ENCODE measurements at regions not wholly inside any gene's neighbourhood (a gene's known extent, or its start where the extent isn't known, plus 50 kb on each side); places are given as distances from the start of the nearest gene placed in this dataset.

- no peak overlapping the region for H3K27ac Mint-ChIP-seq
- H3K4me1 Mint-ChIP-seq = no peaks in the 10 kb centered on the region
- no peaks in the 10 kb centered on the region for H3K27me3 Mint-ChIP-seq
- no peaks in the 10 kb centered on the region for H3K9me3 Mint-ChIP-seq
- no peaks in the 10 kb centered on the region for H3K36me3 Mint-ChIP-seq
- no peak overlapping the region for H3K4me3 Mint-ChIP-seq
Observed at GRCh38 chr10:131016556-131016955, 295.0 kb downstream of the TCERG1L start.

DNA sequence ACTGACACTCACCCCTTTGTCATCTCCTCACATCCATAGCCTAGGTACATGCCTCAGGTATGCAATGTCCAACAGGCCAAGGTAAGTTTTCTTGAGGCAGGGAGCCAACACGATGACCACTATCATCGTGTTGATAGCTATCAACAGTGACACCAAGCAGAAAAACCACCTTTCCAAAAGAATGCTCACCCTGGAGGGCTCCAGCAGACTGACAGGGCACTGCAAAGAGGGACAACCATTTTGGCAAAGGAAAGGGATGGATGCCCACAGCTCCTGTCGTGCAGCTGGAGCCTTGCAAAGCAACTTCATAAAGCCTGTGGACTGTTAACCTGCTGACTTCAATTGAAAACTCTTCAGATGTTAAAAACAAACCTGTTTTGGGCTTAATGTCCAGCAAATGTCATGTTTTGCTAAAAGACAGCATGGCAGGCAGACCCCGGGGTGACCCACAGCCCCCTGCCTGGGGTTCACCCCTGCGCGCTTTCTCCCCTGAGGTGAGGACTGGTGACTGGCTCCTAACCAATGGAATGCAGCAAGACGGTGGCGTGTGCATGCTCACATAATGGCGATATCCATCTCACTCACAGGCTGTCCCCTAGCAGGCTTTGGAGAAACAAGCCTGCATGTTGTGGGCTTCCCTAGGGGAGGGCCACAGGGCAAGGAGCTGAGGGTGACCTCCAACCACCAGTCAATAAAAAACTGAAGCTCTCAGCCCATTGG, 293.8 kb downstream of the TCERG1L start:
- Mint-ChIP-seq H3K4me1 (no peaks in the 10 kb centered on the region), H3K27me3 (no peaks in the 10 kb centered on the region), H3K27ac (no peak overlapping the region), H3K36me3 (no peaks in the 10 kb centered on the region), H3K9me3 (no peaks in the 10 kb centered on the region), H3K4me3 (no peak overlapping the region)

DNA sequence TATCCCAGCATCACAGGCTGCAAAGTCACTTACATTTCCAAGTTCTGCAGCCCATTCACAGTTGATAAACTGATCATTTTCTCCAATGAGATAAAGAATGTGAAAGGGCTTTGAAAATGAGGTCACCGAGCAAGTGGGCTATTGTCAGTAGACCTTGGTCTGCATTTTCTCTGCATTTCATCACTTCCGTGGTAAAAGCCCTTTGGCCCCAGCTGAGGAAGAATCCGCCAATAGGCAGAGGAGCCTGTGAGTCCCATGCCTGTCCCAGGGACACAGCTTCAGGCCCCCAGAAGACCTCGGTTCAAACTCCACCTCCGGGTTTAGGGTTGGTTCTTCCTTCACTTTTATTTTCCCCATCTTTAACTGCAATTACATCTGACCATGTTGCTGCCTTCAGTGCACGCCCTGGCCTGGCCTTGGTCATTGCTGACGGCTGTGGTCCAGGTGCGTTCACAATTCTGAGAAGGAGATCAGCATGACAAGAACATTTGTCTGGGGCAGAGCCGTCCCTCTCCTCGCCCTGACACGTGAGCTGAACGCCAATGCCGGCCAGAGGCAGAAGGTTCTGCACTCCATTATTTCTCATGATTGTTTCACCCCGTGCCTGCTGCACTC, 292.5 kb downstream of the TCERG1L start:
- Mint-ChIP-seq H3K36me3 (no peaks in the 10 kb centered on the region), H3K27me3 (no peaks in the 10 kb centered on the region), H3K4me3 (no peak overlapping the region), H3K27ac (no peak overlapping the region), H3K4me1 (no peaks in the 10 kb centered on the region), H3K9me3 (no peaks in the 10 kb centered on the region)

DNA sequence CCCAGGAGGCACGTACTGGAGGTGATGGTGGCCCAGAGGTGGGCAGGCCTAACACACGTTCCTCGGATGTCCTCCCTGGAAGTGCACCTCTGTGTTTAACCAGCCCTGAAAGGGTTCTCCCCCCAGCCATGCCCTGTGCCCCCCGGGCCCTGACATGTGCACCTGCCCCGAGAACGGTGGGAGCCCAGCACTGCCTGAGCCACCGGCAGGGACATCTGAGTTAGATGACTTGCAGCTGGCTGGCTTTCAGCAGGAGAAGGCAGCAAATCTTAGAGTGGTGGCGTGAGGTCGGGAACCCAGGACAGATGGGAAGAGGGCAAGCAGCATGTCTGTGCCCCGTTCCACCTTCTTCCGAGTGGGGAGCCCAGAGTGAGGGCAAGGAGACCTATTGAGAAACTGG, 291.8 kb downstream of the TCERG1L start:
- Mint-ChIP-seq H3K4me1 (no peaks in the 10 kb centered on the region), H3K27me3 (no peaks in the 10 kb centered on the region), H3K27ac (no peak overlapping the region), H3K36me3 (no peaks in the 10 kb centered on the region), H3K9me3 (no peaks in the 10 kb centered on the region), H3K4me3 (no peak overlapping the region)

DNA sequence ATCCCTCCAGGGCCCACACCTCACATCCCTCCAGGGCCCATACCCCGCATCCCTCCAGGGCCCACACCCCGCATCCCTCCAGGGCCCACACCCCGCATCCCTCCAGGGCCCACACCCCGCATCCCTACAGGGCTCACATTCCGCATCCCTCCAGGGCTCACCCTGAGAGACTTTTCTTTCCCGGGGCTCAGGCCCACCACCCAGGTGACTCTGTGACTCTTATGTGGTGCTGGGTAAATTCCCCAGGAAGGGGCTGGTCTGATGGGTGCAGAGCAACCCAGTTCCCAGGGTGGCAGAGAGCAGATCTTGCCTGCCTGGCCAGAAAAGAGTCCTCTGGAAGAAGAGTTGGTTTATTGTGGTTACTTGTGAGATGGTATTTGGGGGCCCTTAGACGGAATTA, 290.7 kb downstream of the TCERG1L start:
- no peak overlapping the region for H3K4me3 Mint-ChIP-seq
- H3K27me3 Mint-ChIP-seq = no peaks in the 10 kb centered on the region
- no peak overlapping the region for H3K27ac Mint-ChIP-seq

GRCh38 chr10:131021246-131021895, 290.1 kb downstream of the TCERG1L start:
- H3K27ac Mint-ChIP-seq = no peak overlapping the region

More for the DNA sequence above, 290.7 kb downstream of the TCERG1L start:
- no peaks in the 10 kb centered on the region for H3K36me3 Mint-ChIP-seq
- no peaks in the 10 kb centered on the region for H3K4me1 Mint-ChIP-seq
- no peaks in the 10 kb centered on the region for H3K9me3 Mint-ChIP-seq

DNA sequence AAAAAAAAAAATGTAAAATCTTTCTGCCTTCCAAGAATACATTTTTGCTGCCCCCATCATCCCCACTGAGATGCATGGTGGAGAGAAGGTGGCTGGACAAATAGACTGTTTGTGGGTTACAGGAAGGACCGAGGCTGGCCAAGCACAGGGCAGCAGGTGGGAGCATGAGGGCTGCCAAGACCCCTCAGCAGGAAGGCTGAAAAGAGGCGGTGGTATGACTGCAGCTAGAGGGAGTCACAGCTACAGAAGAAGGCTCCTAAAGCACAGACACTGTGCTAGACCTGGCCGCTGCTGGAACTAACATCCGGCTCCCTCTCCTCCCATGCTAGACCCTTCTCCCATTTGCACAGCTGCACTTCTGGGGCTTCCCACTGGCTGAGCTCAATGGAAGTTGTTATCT, 289.6 kb downstream of the TCERG1L start:
- no peaks in the 10 kb centered on the region for H3K36me3 Mint-ChIP-seq
- no peaks in the 10 kb centered on the region for H3K9me3 Mint-ChIP-seq
- H3K27ac Mint-ChIP-seq = no peak overlapping the region
- no peak overlapping the region for H3K4me3 Mint-ChIP-seq
- no peaks in the 10 kb centered on the region for H3K4me1 Mint-ChIP-seq
- H3K27me3 Mint-ChIP-seq = no peaks in the 10 kb centered on the region

More at GRCh38 chr10:131021246-131021895, 290.1 kb downstream of the TCERG1L start:
- Mint-ChIP-seq H3K4me1 (no peaks in the 10 kb centered on the region), H3K4me3 (no peak overlapping the region), H3K27me3 (no peaks in the 10 kb centered on the region), H3K9me3 (no peaks in the 10 kb centered on the region), H3K36me3 (no peaks in the 10 kb centered on the region)

GRCh38 chr10:131022369-131022768, 289.2 kb downstream of the TCERG1L start:
- H3K4me3 Mint-ChIP-seq = no peak overlapping the region
- no peak overlapping the region for H3K27ac Mint-ChIP-seq
- H3K9me3 Mint-ChIP-seq = no peaks in the 10 kb centered on the region
- no peaks in the 10 kb centered on the region for H3K36me3 Mint-ChIP-seq
- no peaks in the 10 kb centered on the region for H3K27me3 Mint-ChIP-seq
- H3K4me1 Mint-ChIP-seq = no peaks in the 10 kb centered on the region

DNA sequence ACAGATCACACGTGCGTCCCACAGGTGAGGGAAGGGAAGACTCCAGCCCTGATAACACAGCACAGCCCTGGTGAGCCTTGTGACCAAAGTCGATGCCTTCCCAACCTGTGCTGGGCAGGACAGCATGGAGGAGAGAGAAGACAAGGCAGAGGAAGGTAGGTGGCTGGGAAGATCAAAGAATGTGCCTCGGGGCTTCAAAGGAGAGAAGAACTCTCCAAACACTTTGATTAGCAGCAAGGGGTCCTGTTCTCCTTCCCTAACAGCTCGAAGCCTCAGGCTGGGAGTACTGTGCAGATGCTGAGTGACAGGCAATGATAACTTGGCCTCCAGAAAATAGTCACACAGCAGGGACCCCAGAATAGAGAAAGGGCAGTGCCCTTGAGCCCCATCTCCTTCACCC, 288.5 kb downstream of the TCERG1L start:
- Mint-ChIP-seq H3K36me3 (no peaks in the 10 kb centered on the region), H3K27ac (no peak overlapping the region), H3K4me3 (no peak overlapping the region), H3K9me3 (no peaks in the 10 kb centered on the region), H3K27me3 (no peaks in the 10 kb centered on the region), H3K4me1 (no peaks in the 10 kb centered on the region)

GRCh38 chr10:131024259-131025131, 287.0 kb downstream of the TCERG1L start:
- no peaks in the 10 kb centered on the region for H3K9me3 Mint-ChIP-seq

DNA sequence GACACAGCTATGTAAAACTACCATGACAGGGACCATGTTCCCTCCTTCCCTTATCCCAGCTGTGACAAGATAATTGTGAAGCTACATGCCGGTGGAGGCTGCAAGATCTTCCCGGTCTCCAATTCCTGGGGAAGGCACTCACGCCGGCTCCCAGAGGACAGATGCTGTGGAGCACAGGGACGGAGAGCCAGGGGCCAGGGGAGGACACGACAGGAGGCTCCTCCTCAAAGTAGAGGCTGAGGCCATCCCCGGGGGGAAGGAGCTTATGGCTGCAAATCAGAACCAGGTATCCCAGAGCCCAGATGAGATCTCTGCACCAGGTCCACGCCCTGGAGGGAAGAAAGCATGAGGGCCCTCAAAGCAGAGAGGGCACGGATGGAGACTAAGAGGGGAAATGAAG, 286.2 kb downstream of the TCERG1L start:
- Mint-ChIP-seq H3K4me3 (no peak overlapping the region), H3K36me3 (no peaks in the 10 kb centered on the region), H3K4me1 (no peaks in the 10 kb centered on the region), H3K9me3 (no peaks in the 10 kb centered on the region), H3K27ac (no peak overlapping the region), H3K27me3 (no peaks in the 10 kb centered on the region)

More at GRCh38 chr10:131024259-131025131, 287.0 kb downstream of the TCERG1L start:
- Mint-ChIP-seq H3K27me3 (no peaks in the 10 kb centered on the region), H3K4me1 (no peaks in the 10 kb centered on the region), H3K27ac (no peak overlapping the region), H3K4me3 (no peak overlapping the region), H3K36me3 (no peaks in the 10 kb centered on the region)

GRCh38 chr10:131027256-131027655, 284.3 kb downstream of the TCERG1L start:
- Mint-ChIP-seq H3K36me3 (no peaks in the 10 kb centered on the region), H3K9me3 (no peaks in the 10 kb centered on the region), H3K4me1 (no peaks in the 10 kb centered on the region), H3K27me3 (no peaks in the 10 kb centered on the region), H3K4me3 (no peak overlapping the region), H3K27ac (no peak overlapping the region)

DNA sequence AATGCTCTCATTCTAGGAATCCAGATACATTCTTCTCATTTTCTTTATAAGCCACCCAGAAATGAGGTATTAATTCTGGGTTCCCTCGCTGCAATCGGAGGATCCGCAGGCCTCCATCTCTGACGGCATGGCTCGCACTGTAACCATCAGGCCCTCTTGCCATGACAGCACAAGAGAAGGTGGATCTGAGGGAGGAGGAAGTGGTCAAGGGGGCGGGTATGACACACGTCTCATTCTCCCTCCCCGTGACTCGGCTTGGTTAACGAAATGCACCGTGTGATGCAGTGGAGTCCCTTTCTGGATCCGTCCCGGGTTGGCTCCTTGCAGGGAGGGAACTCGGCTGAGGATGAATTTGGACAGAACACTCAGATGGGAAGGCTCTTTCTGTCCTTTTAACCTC, 280.2 kb downstream of the TCERG1L start:
- no peaks in the 10 kb centered on the region for H3K4me1 Mint-ChIP-seq
- H3K27ac Mint-ChIP-seq = no peak overlapping the region
- no peaks in the 10 kb centered on the region for H3K36me3 Mint-ChIP-seq
- no peaks in the 10 kb centered on the region for H3K9me3 Mint-ChIP-seq
- no peaks in the 10 kb centered on the region for H3K27me3 Mint-ChIP-seq
- no peak overlapping the region for H3K4me3 Mint-ChIP-seq

DNA sequence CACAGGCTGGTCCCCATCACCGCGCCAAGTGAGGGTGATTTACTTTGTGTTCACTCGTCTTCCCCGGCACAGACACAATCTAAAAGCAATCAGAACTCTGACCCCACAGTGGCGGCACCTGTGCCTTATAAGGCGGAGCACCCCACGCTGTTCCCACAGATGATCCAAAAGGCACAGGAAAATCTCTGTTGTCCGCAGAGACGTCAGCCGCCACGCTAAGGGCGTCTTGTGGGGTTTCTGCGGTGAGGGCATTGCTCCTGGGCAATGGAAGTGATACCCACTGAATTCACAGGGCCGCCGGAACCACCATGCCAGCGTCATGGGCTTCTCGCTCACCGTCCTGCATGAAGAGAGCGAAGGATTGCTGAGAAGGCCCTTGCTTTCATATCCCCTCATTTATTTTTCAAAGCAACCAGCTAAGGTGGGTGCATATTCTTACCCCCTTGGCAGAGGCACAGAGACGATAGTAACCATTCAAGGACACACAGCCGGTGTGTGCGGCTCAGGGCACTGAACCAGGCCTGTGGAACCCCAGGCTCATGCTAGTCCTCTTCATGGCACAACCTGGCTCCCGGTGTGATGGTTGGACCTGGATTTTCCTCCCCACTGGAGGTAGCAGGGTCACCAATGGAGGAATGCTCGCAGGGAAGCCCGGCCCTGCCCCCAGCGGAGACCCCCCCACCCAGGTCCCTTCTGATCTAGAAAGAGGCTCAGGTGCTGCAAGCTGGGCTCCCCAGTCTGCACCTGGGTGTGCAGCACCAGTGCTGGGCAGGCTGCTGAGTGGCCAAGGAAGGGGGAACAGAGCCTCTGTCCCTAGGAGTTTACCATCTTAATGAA, 279.0 kb downstream of the TCERG1L start:
- Mint-ChIP-seq H3K27me3 (no peaks in the 10 kb centered on the region), H3K9me3 (no peaks in the 10 kb centered on the region), H3K27ac (no peak overlapping the region), H3K36me3 (no peaks in the 10 kb centered on the region), H3K4me3 (no peak overlapping the region), H3K4me1 (no peaks in the 10 kb centered on the region)

Measured in activated naive CD4-positive, alpha-beta T cell treated with anti-CD3 and anti-CD28 coated beads, Interleukin-2, amount 50 U/mL, for 24 hours (primary cell).